Loucy (cell line): ENCODE measurements at regions not wholly inside any gene's neighbourhood (a gene's known extent, or its start where the extent isn't known, plus 50 kb on each side); places are given as distances from the start of the nearest gene placed in this dataset.

ENCODE experiments used
- H2AFZ ChIP-seq: fragments of 200-600 bp; sonication (generic); 2 replicates; pipeline ENCODE4 v1.6.0; 2016; ENCODE audit warnings: antibody characterized with exemption, mild to moderate bottlenecking, low read length, moderate library complexity
- H3F3A ChIP-seq: fragments of 200-600 bp; 2 replicates; pipeline ENCODE4 v1.6.0; 2016; ENCODE audit warnings: antibody characterized with exemption, low read depth, mild to moderate bottlenecking
- H3K27me3 ChIP-seq: fragments of 200-600 bp; sonication (generic); 2 replicates; pipeline ENCODE4 v1.6.1; 2014; ENCODE audit warnings: low read length, mild to moderate bottlenecking; ENCODE audit not compliant: insufficient read depth, poor library complexity, severe bottlenecking
- H3K36me3 ChIP-seq: fragments of 200-600 bp; sonication (generic); 2 replicates; pipeline ENCODE4 v1.6.1; 2016; ENCODE audit warnings: low read length; ENCODE audit not compliant: insufficient read depth
- H3K4me1 ChIP-seq: fragments of 200-600 bp; sonication (generic); 2 replicates; pipeline ENCODE4 v1.5.1; 2014; ENCODE audit warnings: low read length, mild to moderate bottlenecking; ENCODE audit not compliant: insufficient read depth, poor library complexity, severe bottlenecking
- H3K4me2 ChIP-seq: fragments of 200-600 bp; sonication (generic); 2 replicates; pipeline ENCODE4 v1.6.0; 2014; ENCODE audit warnings: antibody characterized with exemption, low read length, low read depth, mild to moderate bottlenecking; ENCODE audit not compliant: poor library complexity, severe bottlenecking
- H3K4me3 ChIP-seq: fragments of 200-600 bp; sonication (generic); 2 replicates; pipeline ENCODE4 v1.5.1; 2014; ENCODE audit warnings: low read length, mild to moderate bottlenecking, mixed read lengths; ENCODE audit not compliant: poor library complexity, severe bottlenecking
- H3K79me2 ChIP-seq: fragments of 200-600 bp; sonication (generic); 2 replicates; pipeline ENCODE4 v1.6.1; 2014; ENCODE audit warnings: low read length; ENCODE audit not compliant: insufficient read depth
- H3K9ac ChIP-seq: fragments of 200-600 bp; sonication (generic); 2 replicates; pipeline ENCODE4 v1.6.0; 2014; ENCODE audit warnings: mild to moderate bottlenecking, low read depth, low read length, moderate library complexity; ENCODE audit not compliant: poor library complexity, severe bottlenecking
- H3K9me2 ChIP-seq: fragments of 200-600 bp; sonication (generic); replicated peaks from 2 replicates; pipeline ENCODE4 v1.6.1; 2016; ENCODE audit warnings: low read depth, low read length, mixed read lengths
- H3K9me3 ChIP-seq: fragments of 200-600 bp; sonication (generic); 2 replicates; pipeline ENCODE4 v1.6.1; 2014; ENCODE audit warnings: mild to moderate bottlenecking, antibody characterized with exemption, low read length, low read depth; ENCODE audit not compliant: insufficient read depth
- H4K20me1 ChIP-seq: fragments of 200-600 bp; sonication (generic); 2 replicates; pipeline ENCODE4 v1.6.0; 2014; ENCODE audit warnings: antibody characterized with exemption, low read length, mild to moderate bottlenecking; ENCODE audit not compliant: insufficient read depth, poor library complexity, severe bottlenecking
- CTCF ChIP-seq: fragments of 200-600 bp; sonication (generic); conservative IDR thresholded peaks from 2 replicates; pipeline ENCODE4 v1.5.1; 2014; ENCODE audit warnings: mild to moderate bottlenecking, antibody characterized with exemption, low read length
- EZH2phosphoT487 ChIP-seq: fragments of 200-600 bp; IDR thresholded peaks from 2 replicates; pipeline ENCODE4 v1.6.1; 2018; ENCODE audit warnings: antibody characterized with exemption, mild to moderate bottlenecking, moderate library complexity, borderline replicate concordance

DNA sequence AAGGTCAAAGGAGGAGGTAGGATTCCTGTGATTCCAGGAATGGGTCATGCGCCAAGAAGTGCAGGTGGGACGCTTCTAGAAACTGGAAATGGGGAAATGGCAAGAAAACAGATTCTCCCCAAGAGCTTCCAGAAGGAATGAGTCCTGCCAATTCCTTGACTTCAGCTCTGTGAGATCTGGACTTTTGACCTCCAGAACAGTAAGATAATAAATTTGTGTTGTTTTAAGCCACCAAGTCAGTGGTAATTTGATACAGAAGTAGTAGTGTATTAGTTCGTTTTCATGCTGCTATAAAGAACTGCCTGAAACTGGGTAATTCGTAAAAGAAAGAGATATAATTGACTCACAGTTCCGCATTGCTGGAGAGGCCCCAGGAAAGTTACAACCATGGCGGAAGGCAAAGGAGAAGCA is 178.6 kb upstream of the GALNT17 start:
- no peaks in the 10 kb centered on the region for H3K79me2 ChIP-seq
- H3K36me3 ChIP-seq: no peaks in the 10 kb centered on the region
- H3K9me2 ChIP-seq: no peaks in the 10 kb centered on the region
- H2AFZ ChIP-seq: no peak overlapping the region
- no peaks in the 10 kb centered on the region for H3K27me3 ChIP-seq
- TF ChIP-seq CTCF: no peak
- no peak for TF ChIP-seq EZH2phosphoT487
- H4K20me1 ChIP-seq: no peaks in the 10 kb centered on the region
- H3F3A ChIP-seq: no peaks in the 10 kb centered on the region
- no peak overlapping the region for H3K4me2 ChIP-seq
- no peak overlapping the region for H3K4me3 ChIP-seq
- no peak overlapping the region for H3K9ac ChIP-seq
- no peaks in the 10 kb centered on the region for H3K4me1 ChIP-seq
- 0 out of 2 replicates have a peak, but pooled peaks cover 2% of the 10 kb centered on the region for H3K9me3 ChIP-seq

DNA sequence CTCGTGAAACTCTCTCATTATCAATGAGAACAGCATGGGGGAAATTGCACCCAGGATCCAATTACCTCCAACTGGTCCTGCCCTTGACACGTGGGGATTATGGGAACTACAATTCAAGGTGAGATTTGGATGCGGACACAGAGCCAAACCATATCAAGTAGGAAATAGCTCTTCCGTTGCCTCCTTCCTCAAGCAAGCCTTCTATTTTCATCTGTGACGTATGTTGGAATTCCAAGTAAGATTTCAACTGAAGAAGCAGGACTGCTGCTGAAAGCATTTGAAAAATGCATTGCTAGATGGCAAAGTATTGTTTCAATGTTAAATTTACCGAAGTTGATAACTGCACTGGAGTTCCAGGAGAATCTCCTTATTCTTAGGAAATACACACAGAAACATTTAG is 178.1 kb upstream of the GALNT17 start:
- H3F3A ChIP-seq: no peaks in the 10 kb centered on the region
- no peak overlapping the region for H3K4me3 ChIP-seq
- H3K9ac ChIP-seq: no peak overlapping the region
- H3K36me3 ChIP-seq: no peaks in the 10 kb centered on the region
- H2AFZ ChIP-seq: no peak overlapping the region
- no peaks in the 10 kb centered on the region for H3K79me2 ChIP-seq
- H3K4me1 ChIP-seq: no peaks in the 10 kb centered on the region
- H3K9me3 ChIP-seq: no peaks in the 10 kb centered on the region
- no peaks in the 10 kb centered on the region for H3K9me2 ChIP-seq
- H3K27me3 ChIP-seq: no peaks in the 10 kb centered on the region
- no peaks in the 10 kb centered on the region for H4K20me1 ChIP-seq
- TF ChIP-seq EZH2phosphoT487: no peak
- TF ChIP-seq CTCF: no peak
- no peak overlapping the region for H3K4me2 ChIP-seq

DNA sequence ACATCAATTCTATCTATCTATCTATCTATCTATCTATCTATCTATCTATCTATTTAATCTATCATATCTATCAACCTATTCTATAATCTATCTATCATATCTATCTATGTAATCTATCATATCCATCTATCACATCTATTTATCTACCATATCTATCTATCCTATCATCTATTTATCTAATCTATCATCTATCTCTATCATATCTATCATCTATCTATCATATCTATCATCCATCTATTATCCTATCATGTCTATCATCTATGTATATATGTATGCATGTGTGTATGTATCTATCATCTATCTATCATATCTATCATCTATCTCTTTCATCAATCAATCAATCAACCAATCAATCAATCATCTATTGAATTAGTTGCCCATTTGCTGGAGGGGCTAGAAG is 159.3 kb upstream of the GALNT17 start:
- H3K9me2 ChIP-seq: no peaks in the 10 kb centered on the region
- no peaks in the 10 kb centered on the region for H3K27me3 ChIP-seq
- no peaks in the 10 kb centered on the region for H4K20me1 ChIP-seq
- TF ChIP-seq EZH2phosphoT487: no peak
- no peak for TF ChIP-seq CTCF
- no peaks in the 10 kb centered on the region; the same call in 1 of the 2 replicates for H3K9me3 ChIP-seq
- H3K79me2 ChIP-seq: no peaks in the 10 kb centered on the region
- H3K4me3 ChIP-seq: no peak overlapping the region
- no peak overlapping the region for H2AFZ ChIP-seq
- H3K36me3 ChIP-seq: no peaks in the 10 kb centered on the region
- no peak overlapping the region for H3K9ac ChIP-seq
- H3K4me2 ChIP-seq: no peak overlapping the region
- H3F3A ChIP-seq: no peaks in the 10 kb centered on the region
- no peaks in the 10 kb centered on the region for H3K4me1 ChIP-seq
